CD14-positive monocyte (primary cell): ENCODE measurements at regions not wholly inside any gene's neighbourhood (a gene's known extent, or its start where the extent isn't known, plus 50 kb on each side); places are given as distances from the start of the nearest gene placed in this dataset.

Experiments used
- DNase-seq, 3 donors: peaks; one replicate each; pipeline ENCODE4 v3.0.0-alpha.2; 2011 to 2022
- H2AFZ ChIP-seq: 2 replicates; pipeline ENCODE4 v1.6.0; 2012; ENCODE audit warnings: mild to moderate bottlenecking, low read depth, low read length, inconsistent platforms; ENCODE audit not compliant: insufficient read depth, poor library complexity, severe bottlenecking
- H3K27ac ChIP-seq, 2 donors: 1 replicate in 1 of 2; 2 replicates in 1 of 2; pipeline ENCODE4 v1.5.1; 2012 to 2013; ENCODE audit warnings: low read length in 2 of 2, control low read depth in 1 of 2, inconsistent platforms in 1 of 2, low read depth in 1 of 2, mild to moderate bottlenecking in 1 of 2
- H3K27me3 ChIP-seq, 2 donors: one replicate each; pipeline versions ENCODE4 v1.6.0 to v1.6.1; 2011 to 2013; ENCODE audit warnings: low read length in 2 of 2; ENCODE audit not compliant: control insufficient read depth in 2 of 2, insufficient read depth in 2 of 2
- H3K36me3 ChIP-seq, 2 donors: replicated peaks in 1 of 2; 1 replicate in 1 of 2; 2 replicates in 1 of 2; pipeline versions ENCODE4 v1.5.1 to v1.6.1; 2012 to 2013; ENCODE audit warnings: low read length in 2 of 2, control low read depth in 1 of 2, inconsistent platforms in 1 of 2, mild to moderate bottlenecking in 1 of 2; ENCODE audit not compliant: insufficient read depth in 2 of 2, control insufficient read depth in 1 of 2
- H3K4me1 ChIP-seq, 2 donors: 1 replicate in 1 of 2; 2 replicates in 1 of 2; pipeline versions ENCODE4 v1.5.1 to v1.6.1; 2012 to 2013; ENCODE audit warnings: low read length in 2 of 2, control low read depth in 1 of 2, inconsistent platforms in 1 of 2, mild to moderate bottlenecking in 1 of 2, moderate library complexity in 1 of 2; ENCODE audit not compliant: insufficient read depth in 2 of 2, control insufficient read depth in 1 of 2
- H3K4me2 ChIP-seq: replicated peaks from 2 replicates; pipeline ENCODE3; 2012; ENCODE audit warnings: low read length, moderate library complexity, mild to moderate bottlenecking; ENCODE audit not compliant: poor library complexity, severe bottlenecking; ENCODE audit errors: extremely low read depth
- H3K4me3 ChIP-seq, 3 experiments: fragments of 200-600 bp in 1 of 3; sonication (generic) in 1 of 3; replicated peaks in 1 of 3; 1 replicate in 2 of 3; 2 replicates in 1 of 3; pipeline ENCODE4 v1.5.1; 2011 to 2013; ENCODE audit warnings: low read length in 3 of 3, mild to moderate bottlenecking in 3 of 3, control low read depth in 2 of 3, low read depth in 2 of 3, inconsistent platforms in 1 of 3, moderate library complexity in 1 of 3
- H3K79me2 ChIP-seq: 2 replicates; pipeline ENCODE4 v1.6.0; 2012; ENCODE audit warnings: mild to moderate bottlenecking, control low read depth, inconsistent platforms, low read length, moderate library complexity; ENCODE audit not compliant: insufficient read depth
- H3K9ac ChIP-seq: 2 replicates; pipeline ENCODE4 v1.6.0; 2017; ENCODE audit warnings: low read length, mild to moderate bottlenecking; ENCODE audit not compliant: insufficient read depth, poor library complexity, severe bottlenecking
- H3K9me3 ChIP-seq, 2 donors: replicated peaks in 1 of 2; 1 replicate in 1 of 2; 2 replicates in 1 of 2; pipeline versions ENCODE4 v1.5.1 to v1.6.1; 2012 to 2013; ENCODE audit warnings: low read length in 2 of 2, control low read depth in 1 of 2; ENCODE audit not compliant: control insufficient read depth in 1 of 2, insufficient read depth in 1 of 2
- H4K20me1 ChIP-seq: 2 replicates; pipeline ENCODE4 v1.6.0; 2012; ENCODE audit warnings: mild to moderate bottlenecking, low read length, control low read depth, moderate library complexity; ENCODE audit not compliant: insufficient read depth
- H3K27ac Mint-ChIP-seq, 7 donors: one replicate each; pipeline ENCODE4 v1.8.0; 2020; ENCODE audit warnings: mild to moderate bottlenecking in 7 of 7, mixed read lengths in 7 of 7, moderate library complexity in 6 of 7, inconsistent platforms in 2 of 7
- H3K27me3 Mint-ChIP-seq, 3 donors: one replicate each; pipeline ENCODE4 v1.8.0; 2021 to 2022; ENCODE audit warnings: low read depth in 3 of 3, mild to moderate bottlenecking in 3 of 3, mixed read lengths in 3 of 3, moderate library complexity in 3 of 3, inconsistent platforms in 1 of 3
- H3K36me3 Mint-ChIP-seq, 2 donors: one replicate each; pipeline ENCODE4 v1.8.0; 2020; ENCODE audit warnings: mixed read lengths in 2 of 2, inconsistent platforms in 1 of 2, mild to moderate bottlenecking in 1 of 2
- H3K4me1 Mint-ChIP-seq: one replicate; pipeline ENCODE4 v1.8.0; 2020; ENCODE audit warnings: mild to moderate bottlenecking, mixed read lengths
- H3K4me3 Mint-ChIP-seq, 2 donors: one replicate each; pipeline ENCODE4 v1.8.0; 2020; ENCODE audit warnings: mild to moderate bottlenecking in 2 of 2, mixed read lengths in 2 of 2, moderate library complexity in 1 of 2
- H3K9me3 Mint-ChIP-seq, 7 donors: one replicate each; pipeline ENCODE4 v1.8.0; 2020 to 2022; ENCODE audit warnings: mixed read lengths in 7 of 7, mild to moderate bottlenecking in 6 of 7, moderate library complexity in 6 of 7, inconsistent platforms in 2 of 7
- WGBS: methylation state at CpG from one replicate; pipeline ENCODE4 v1.1.5; 2013; ENCODE audit warnings: missing lambda C conversion rate; ENCODE audit not compliant: insufficient coverage; 5-methylcytosine and 5-hydroxymethylcytosine counted together
- intact Hi-C, 2 donors: fragments of 100-400 bp; cut with micrococcal nuclease; formaldehyde crosslinking; loops; one replicate each; pipeline versions ENCODE4 v1.15.0 to v1.15.1; 2023
- TF ChIP-seq, protein P1 (sequence below): fragments of 200-600 bp; IDR thresholded peaks from one replicate; pipeline ENCODE4 v1.8.0; 2022; ENCODE audit warnings: antibody characterized with exemption, mild to moderate bottlenecking

DNA sequence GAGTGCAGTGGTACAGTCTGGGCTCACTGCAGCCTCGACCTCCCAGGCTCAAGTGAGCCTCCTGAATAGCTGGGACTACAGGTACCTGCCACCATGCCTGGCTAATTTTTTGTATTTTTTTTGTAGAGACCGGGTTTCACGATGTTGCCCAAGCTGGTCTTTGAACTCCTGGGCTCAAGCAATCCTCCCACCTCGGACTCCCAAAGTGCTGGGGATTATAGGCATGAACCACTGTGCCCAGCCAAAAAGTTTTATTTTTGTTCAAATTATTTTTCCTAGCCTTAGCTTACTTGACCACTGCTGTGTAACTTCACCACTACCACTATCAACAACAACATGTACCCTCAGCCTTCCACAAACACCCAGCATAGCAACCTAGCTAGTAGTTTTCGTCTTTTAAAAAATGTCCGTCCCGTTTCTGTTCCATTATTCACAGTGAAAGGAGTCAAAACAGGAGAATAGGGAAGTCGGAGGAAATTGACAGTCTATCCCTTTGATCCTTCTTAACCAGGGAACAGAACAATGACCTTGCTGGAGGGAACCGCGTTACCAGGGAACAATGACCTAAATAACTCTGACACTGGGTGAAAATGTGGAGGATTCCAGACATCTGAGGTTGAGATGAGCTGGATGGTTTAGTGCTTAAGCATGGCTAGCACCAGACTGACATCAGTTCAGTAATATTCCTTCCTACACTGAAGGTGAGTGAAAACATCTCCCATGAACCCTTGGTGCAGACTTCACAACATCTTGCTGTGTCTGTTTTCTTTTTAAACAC, 69.2 kb upstream of the ARL4C start:
- H3K4me3 Mint-ChIP-seq, result no peak overlapping the region
- no peak overlapping the region for H3K9ac ChIP-seq
- peaks cover 0 to 4% (median 2%) of the 10 kb centered on the region in 7 donors for H3K9me3 Mint-ChIP-seq
- TF ChIP-seq, protein P1, sequence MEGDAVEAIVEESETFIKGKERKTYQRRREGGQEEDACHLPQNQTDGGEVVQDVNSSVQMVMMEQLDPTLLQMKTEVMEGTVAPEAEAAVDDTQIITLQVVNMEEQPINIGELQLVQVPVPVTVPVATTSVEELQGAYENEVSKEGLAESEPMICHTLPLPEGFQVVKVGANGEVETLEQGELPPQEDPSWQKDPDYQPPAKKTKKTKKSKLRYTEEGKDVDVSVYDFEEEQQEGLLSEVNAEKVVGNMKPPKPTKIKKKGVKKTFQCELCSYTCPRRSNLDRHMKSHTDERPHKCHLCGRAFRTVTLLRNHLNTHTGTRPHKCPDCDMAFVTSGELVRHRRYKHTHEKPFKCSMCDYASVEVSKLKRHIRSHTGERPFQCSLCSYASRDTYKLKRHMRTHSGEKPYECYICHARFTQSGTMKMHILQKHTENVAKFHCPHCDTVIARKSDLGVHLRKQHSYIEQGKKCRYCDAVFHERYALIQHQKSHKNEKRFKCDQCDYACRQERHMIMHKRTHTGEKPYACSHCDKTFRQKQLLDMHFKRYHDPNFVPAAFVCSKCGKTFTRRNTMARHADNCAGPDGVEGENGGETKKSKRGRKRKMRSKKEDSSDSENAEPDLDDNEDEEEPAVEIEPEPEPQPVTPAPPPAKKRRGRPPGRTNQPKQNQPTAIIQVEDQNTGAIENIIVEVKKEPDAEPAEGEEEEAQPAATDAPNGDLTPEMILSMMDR, result no peak
- no peaks in the 10 kb centered on the region for H3K36me3 Mint-ChIP-seq
- no peak for DNase-seq
- H3K27ac ChIP-seq, result no peak overlapping the region
- H3K79me2 ChIP-seq, result no peaks in the 10 kb centered on the region
- no peaks in the 10 kb centered on the region for H3K36me3 ChIP-seq
- no peak overlapping the region for H3K27ac Mint-ChIP-seq
- H3K27me3 Mint-ChIP-seq, result peaks cover 0 to 5% (median 4%) of the 10 kb centered on the region in 3 donors
- 100% methylated on average over 2 of the region's 10 CpGs for WGBS
- no peaks in the 10 kb centered on the region for H4K20me1 ChIP-seq
- no peak overlapping the region for H3K4me2 ChIP-seq
- no peaks in the 10 kb centered on the region for H3K9me3 ChIP-seq
- peaks cover 8 to 10% of the 10 kb centered on the region in 2 donors for H3K4me1 ChIP-seq
- peaks cover 11% of the 10 kb centered on the region for H3K4me1 Mint-ChIP-seq
- intact Hi-C loops, result no loop called here
- no peak overlapping the region for H2AFZ ChIP-seq
- no peak overlapping the region for H3K4me3 ChIP-seq
- H3K27me3 ChIP-seq, result peaks cover 0 to 2% of the 10 kb centered on the region in 2 donors

DNA sequence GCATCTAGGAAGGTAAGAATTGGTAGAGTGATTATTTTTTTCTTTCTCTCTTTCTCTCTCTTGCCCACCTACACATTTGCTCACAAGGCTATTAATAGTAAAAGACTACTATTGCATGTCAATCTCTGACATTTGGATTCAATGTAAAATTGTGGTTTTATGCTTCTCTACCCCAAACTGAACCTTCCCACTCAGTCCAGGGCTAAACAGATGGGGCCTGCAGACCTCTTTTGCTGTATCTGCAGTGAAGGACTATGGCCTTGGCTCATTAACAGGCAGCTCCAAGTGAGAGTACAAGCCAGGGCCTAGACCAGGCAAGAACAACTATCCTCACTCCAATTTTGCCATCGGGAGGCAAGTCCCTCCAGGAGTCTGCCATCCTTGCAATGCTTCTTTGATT, 68.3 kb upstream of the ARL4C start:
- intact Hi-C loops, result no loop called here
- Histone ChIP-seq H3K9ac (no peak overlapping the region), H3K27ac (no peak overlapping the region), H3K4me3 (no peak overlapping the region), H2AFZ (no peak overlapping the region), H3K79me2 (no peaks in the 10 kb centered on the region), H3K9me3 (no peaks in the 10 kb centered on the region), H3K27me3 (peaks cover 0 to under 1% of the 10 kb centered on the region in 2 donors), H3K36me3 (no peaks in the 10 kb centered on the region), H3K4me2 (no peak overlapping the region), H3K4me1 (peaks cover 0 to 2% of the 10 kb centered on the region in 2 donors), H4K20me1 (no peaks in the 10 kb centered on the region)
- no peaks in the 10 kb centered on the region for H3K36me3 Mint-ChIP-seq
- DNase-seq, result no peak
- TF ChIP-seq, protein P1, result no peak
- peaks cover 0 to 4% (median 3%) of the 10 kb centered on the region in 7 donors for H3K9me3 Mint-ChIP-seq
- no peak overlapping the region for H3K4me3 Mint-ChIP-seq
- peaks cover 6% of the 10 kb centered on the region for H3K4me1 Mint-ChIP-seq
- no peak overlapping the region for H3K27ac Mint-ChIP-seq
- H3K27me3 Mint-ChIP-seq, result peaks cover 0 to 4% (median 4%) of the 10 kb centered on the region in 3 donors
- no CpG with 5 or more reads among the region's 1 CpG for WGBS
